Naive B cell (primary cell): ENCODE measurements at regions not wholly inside any gene's neighbourhood (a gene's known extent, or its start where the extent isn't known, plus 50 kb on each side); places are given as distances from the start of the nearest gene placed in this dataset.

Experiments
- ATAC-seq, 2 donors: fragments of 150-1000 bp; cut with Tn5 transposase; 2 replicates each; pipeline ENCODE4 v1.10.0; 2021; ENCODE audit warnings: low read depth in 2 of 2, mild to moderate bottlenecking in 2 of 2, moderate library complexity in 2 of 2
- DNase-seq: peaks from one replicate; pipeline ENCODE4 v3.0.0; 2022
- H3K27ac Mint-ChIP-seq, 6 donors: one replicate each; pipeline ENCODE4 v1.8.0; 2020 to 2022; ENCODE audit warnings: mild to moderate bottlenecking in 6 of 6, mixed read lengths in 6 of 6, moderate library complexity in 5 of 6, inconsistent platforms in 2 of 6
- H3K27me3 Mint-ChIP-seq, 3 donors: one replicate each; pipeline ENCODE4 v1.8.0; 2021 to 2022; ENCODE audit warnings: mixed read lengths in 3 of 3, mild to moderate bottlenecking in 1 of 3
- H3K36me3 Mint-ChIP-seq, 2 donors: one replicate each; pipeline ENCODE4 v1.8.0; 2020 to 2022; ENCODE audit warnings: mixed read lengths in 2 of 2, inconsistent platforms in 1 of 2, mild to moderate bottlenecking in 1 of 2
- H3K4me1 Mint-ChIP-seq, 3 donors: one replicate each; pipeline ENCODE4 v1.8.0; 2020 to 2022; ENCODE audit warnings: mixed read lengths in 3 of 3, inconsistent platforms in 1 of 3, mild to moderate bottlenecking in 1 of 3, moderate library complexity in 1 of 3
- H3K4me3 Mint-ChIP-seq, 8 donors: one replicate each; pipeline ENCODE4 v1.8.0; 2020 to 2022; ENCODE audit warnings: mild to moderate bottlenecking in 8 of 8, mixed read lengths in 8 of 8, moderate library complexity in 8 of 8, inconsistent platforms in 2 of 8
- H3K9me3 Mint-ChIP-seq, 7 donors: one replicate each; pipeline ENCODE4 v1.8.0; 2020 to 2022; ENCODE audit warnings: mixed read lengths in 7 of 7, mild to moderate bottlenecking in 5 of 7, inconsistent platforms in 2 of 7, moderate library complexity in 1 of 7

- H3K27ac Mint-ChIP-seq: no peak overlapping the region
- H3K9me3 Mint-ChIP-seq: peaks cover 0 to 9% (median 0%) of the 10 kb centered on the region in 7 donors
- no peaks in the 10 kb centered on the region for H3K36me3 Mint-ChIP-seq
- no peak overlapping the region for H3K4me3 Mint-ChIP-seq
- no peaks in the 10 kb centered on the region for H3K4me1 Mint-ChIP-seq
- DNase-seq (no peak), ATAC-seq (no peak)
- H3K27me3 Mint-ChIP-seq: no peaks in the 10 kb centered on the region
Measured at GRCh38 chr18:4831127-4831526, 365.9 kb downstream of the AKAIN1 start.

- no peaks in the 10 kb centered on the region for H3K4me1 Mint-ChIP-seq
Measured at GRCh38 chr18:4823091-4823490, 368.0 kb upstream of the DLGAP1 start.

GRCh38 chr18:4821801-4822200, 366.7 kb upstream of the DLGAP1 start:
- H3K4me3 Mint-ChIP-seq: no peak overlapping the region
- DNase-seq (no peak), ATAC-seq (no peak)
- peaks cover 3 to 18% (median 9%) of the 10 kb centered on the region in 7 donors for H3K9me3 Mint-ChIP-seq
- H3K4me1 Mint-ChIP-seq: no peaks in the 10 kb centered on the region
- no peaks in the 10 kb centered on the region for H3K36me3 Mint-ChIP-seq
- H3K27me3 Mint-ChIP-seq: no peaks in the 10 kb centered on the region
- H3K27ac Mint-ChIP-seq: no peak overlapping the region

More at GRCh38 chr18:4823091-4823490, 368.0 kb upstream of the DLGAP1 start:
- Mint-ChIP-seq H3K27me3 (no peaks in the 10 kb centered on the region), H3K36me3 (no peaks in the 10 kb centered on the region), H3K27ac (no peak overlapping the region), H3K9me3 (peaks cover 2 to 15% (median 10%) of the 10 kb centered on the region in 7 donors), H3K4me3 (no peak overlapping the region)
- no peak for DNase-seq
- ATAC-seq: no peak

DNA sequence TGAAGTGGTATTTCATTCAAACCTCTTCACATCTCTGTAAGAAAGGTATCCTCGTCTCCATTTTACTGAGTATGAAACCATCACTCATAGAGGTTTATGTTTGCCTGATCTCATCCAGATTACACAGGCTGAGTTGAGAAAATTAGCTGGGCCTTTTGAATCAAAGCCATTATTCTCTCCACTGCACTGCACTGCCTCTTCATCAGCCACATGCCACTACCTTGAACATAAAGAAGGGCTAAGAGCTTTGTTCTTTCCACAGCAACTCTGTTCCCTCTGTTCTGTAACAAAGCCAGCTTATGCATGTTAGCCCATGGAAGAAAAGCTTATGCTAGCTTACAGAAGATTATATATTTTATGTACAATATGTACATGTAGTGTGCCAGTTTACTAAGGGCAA, 362.6 kb upstream of the DLGAP1 start:
- Mint-ChIP-seq H3K36me3 (no peaks in the 10 kb centered on the region), H3K4me3 (no peak overlapping the region), H3K9me3 (peaks cover 0 to 22% (median 5%) of the 10 kb centered on the region in 7 donors), H3K27ac (no peak overlapping the region), H3K27me3 (no peaks in the 10 kb centered on the region), H3K4me1 (no peaks in the 10 kb centered on the region)
- DNase-seq (no peak), ATAC-seq (no peak)

DNA sequence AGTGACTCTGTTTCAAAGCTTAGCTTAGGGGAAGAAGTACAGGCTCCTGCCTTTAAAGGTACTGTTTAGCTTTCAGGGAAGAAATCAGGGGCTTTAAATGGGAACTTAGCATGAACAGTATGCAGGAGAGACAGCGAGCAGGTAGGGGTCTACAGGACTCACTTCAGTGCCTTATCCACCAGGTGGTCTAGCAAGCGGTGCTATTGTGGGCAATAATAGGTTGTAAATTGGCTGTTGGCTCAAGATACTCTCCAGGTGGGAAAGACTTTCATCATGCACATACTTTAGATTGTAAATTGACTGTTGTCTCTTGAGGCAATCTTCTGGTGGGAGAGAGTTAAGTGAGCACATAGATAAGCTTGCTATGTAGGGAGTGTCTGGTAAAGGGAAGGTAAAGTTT, 358.6 kb upstream of the DLGAP1 start:
- no peak overlapping the region for H3K4me3 Mint-ChIP-seq
- DNase-seq: no peak
- H3K27me3 Mint-ChIP-seq: no peaks in the 10 kb centered on the region
- H3K36me3 Mint-ChIP-seq: no peaks in the 10 kb centered on the region
- H3K27ac Mint-ChIP-seq: no peak overlapping the region
- ATAC-seq: no peak
- H3K4me1 Mint-ChIP-seq: no peaks in the 10 kb centered on the region
- H3K9me3 Mint-ChIP-seq: peaks cover 0 to 15% (median 8%) of the 10 kb centered on the region in 7 donors

- ATAC-seq: no peak
- Mint-ChIP-seq H3K27ac (no peak overlapping the region), H3K27me3 (no peaks in the 10 kb centered on the region), H3K4me3 (no peak overlapping the region), H3K4me1 (no peaks in the 10 kb centered on the region), H3K36me3 (no peaks in the 10 kb centered on the region), H3K9me3 (peaks cover 0 to 11% (median 9%) of the 10 kb centered on the region in 7 donors)
- no peak for DNase-seq
Measured at GRCh38 chr18:4808891-4809290, 353.8 kb upstream of the DLGAP1 start.

DNA sequence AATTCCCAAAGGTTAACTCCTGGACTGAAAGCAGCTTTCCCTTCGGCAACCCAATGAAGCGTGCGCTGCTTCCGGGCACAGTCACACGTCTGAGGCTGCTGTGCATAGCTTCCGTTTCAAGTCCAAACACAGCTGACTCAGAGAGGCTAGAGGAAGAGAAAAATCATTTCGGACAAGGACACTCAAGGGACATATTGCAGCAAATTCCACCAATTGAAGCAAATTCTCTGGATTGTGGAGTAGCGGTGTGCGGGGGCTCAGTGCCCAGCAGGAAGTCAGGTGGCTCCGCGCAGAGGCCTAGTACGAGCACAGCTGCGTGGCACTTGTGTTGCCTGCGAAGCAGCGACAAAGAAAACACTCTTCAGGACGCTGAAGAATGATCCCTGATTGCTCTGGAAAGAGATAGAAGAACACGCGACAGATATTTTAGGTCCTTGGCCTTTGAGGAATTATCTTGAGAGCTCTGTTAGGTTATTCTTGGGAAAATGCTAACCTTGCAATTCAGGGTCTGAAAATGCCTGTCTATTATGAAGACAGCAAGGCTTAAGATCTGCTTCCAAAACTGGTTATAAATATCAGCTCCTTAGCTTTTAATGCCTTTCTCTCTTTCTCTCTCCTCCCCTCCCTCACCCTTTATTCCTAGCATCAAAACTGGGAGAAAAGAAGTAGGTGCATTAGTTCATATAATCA, 352.6 kb upstream of the DLGAP1 start:
- H3K9me3 Mint-ChIP-seq: peaks cover 0 to 20% (median 8%) of the 10 kb centered on the region in 7 donors
- no peak overlapping the region for H3K4me3 Mint-ChIP-seq
- no peaks in the 10 kb centered on the region for H3K36me3 Mint-ChIP-seq
- H3K4me1 Mint-ChIP-seq: no peaks in the 10 kb centered on the region
- no peak for ATAC-seq
- H3K27ac Mint-ChIP-seq: no peak overlapping the region
- DNase-seq: no peak
- H3K27me3 Mint-ChIP-seq: no peaks in the 10 kb centered on the region

DNA sequence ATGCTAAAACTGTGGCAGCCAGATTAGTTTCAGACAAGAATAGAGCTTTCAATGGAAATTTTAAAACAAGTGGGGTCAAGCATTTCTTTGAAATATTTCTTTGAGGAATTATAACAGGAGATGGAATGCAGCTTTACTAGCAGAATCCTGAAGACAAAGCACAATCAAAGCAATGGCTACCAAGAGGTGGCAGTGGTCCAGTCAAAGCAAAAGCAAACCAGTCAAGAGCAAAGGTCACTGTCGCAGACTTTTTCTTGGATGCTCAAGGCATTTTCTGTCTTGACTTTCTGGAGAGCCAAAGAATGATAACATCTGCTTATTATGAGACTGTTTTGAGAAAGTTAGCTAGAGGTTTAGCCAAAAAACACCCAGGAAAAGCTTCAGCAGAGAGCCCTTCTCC, 351.2 kb upstream of the DLGAP1 start:
- H3K4me1 Mint-ChIP-seq: no peaks in the 10 kb centered on the region
- H3K4me3 Mint-ChIP-seq: no peak overlapping the region
- ATAC-seq: no peak
- no peak overlapping the region for H3K27ac Mint-ChIP-seq
- H3K36me3 Mint-ChIP-seq: no peaks in the 10 kb centered on the region
- peaks cover 0 to 20% (median 8%) of the 10 kb centered on the region in 7 donors for H3K9me3 Mint-ChIP-seq
- no peaks in the 10 kb centered on the region for H3K27me3 Mint-ChIP-seq
- DNase-seq: no peak

DNA sequence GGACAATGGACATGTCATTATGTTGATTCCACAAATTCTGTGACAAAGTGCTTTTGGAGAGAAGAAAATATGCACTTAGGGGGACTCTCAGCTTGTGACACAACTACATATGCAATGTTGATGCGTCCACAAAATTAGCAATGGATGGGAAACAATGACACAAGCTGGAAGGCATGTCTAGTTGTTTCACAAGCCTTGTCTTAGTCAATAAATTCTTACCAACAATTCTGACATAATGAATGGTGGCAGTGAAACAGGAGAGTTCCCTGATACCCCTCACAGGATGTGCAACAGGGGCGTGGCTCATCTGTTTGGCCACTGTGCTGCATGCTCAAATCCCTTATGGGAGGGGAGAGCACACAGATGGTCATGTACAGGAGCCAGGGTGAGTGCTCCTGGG, 347.2 kb upstream of the DLGAP1 start:
- Mint-ChIP-seq H3K4me3 (no peak overlapping the region), H3K9me3 (peaks cover 2 to 27% (median 8%) of the 10 kb centered on the region in 7 donors), H3K36me3 (no peaks in the 10 kb centered on the region), H3K4me1 (no peaks in the 10 kb centered on the region), H3K27ac (no peak overlapping the region), H3K27me3 (no peaks in the 10 kb centered on the region)
- DNase-seq (no peak), ATAC-seq (no peak)

DNA sequence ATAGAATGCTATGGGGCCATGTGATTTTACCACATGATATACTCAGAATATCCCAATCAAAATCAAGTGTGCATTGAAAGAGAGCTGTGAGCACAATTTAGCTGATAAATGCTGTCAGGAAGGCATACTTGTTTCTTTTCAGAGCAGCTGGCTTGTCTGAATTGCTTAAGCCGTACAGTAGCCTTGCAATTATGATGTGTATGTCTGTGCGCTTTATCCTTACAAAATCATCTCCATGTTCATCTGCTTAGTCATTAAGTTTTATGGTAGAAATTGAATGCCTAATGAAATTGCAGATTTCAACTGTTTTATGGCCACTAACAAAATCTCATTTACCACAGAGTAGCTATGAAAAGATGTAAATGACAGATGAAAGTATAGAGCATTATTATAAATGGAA, 346.0 kb upstream of the DLGAP1 start:
- H3K36me3 Mint-ChIP-seq: no peaks in the 10 kb centered on the region
- DNase-seq: no peak
- no peak for ATAC-seq
- H3K27ac Mint-ChIP-seq: no peak overlapping the region
- H3K27me3 Mint-ChIP-seq: no peaks in the 10 kb centered on the region
- H3K4me3 Mint-ChIP-seq: no peak overlapping the region
- peaks cover 2 to 23% (median 8%) of the 10 kb centered on the region in 7 donors for H3K9me3 Mint-ChIP-seq
- no peaks in the 10 kb centered on the region for H3K4me1 Mint-ChIP-seq

DNA sequence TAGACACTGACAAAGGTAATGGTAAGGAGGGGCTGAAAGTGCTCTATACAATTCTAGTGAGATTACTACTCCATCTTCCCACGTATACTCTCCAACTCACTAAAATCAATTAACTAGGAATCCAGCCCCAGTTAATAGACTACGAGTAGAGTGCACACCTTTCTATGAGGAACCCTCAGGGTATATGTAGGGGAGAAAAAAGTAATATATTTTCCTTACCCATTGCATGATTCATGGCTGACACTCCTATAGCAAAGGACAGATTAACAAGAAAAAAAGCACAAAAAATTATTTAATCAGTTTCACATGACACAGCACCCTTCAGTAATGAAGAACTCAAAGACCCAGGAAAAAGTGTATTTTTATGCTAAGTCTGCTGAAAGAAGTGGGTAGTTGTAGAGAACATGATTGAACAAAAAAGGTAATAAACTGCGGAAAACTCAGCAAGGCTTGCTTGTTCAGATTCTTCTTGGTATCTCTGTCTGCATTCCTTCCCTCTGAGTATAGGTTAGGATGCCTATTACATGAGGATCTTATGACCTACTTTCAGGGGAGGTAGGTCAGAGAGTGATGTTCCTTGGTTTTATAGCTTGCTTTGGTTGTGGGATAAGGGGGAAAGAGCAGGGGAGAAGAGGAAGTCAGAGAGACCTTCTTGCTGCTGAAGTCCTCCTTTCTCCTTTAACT, 342.0 kb upstream of the DLGAP1 start:
- H3K4me3 Mint-ChIP-seq: no peak overlapping the region
- peak overlapping the region in 1 of 6 donors; percentile 36 for H3K27ac Mint-ChIP-seq
- H3K4me1 Mint-ChIP-seq: no peaks in the 10 kb centered on the region
- peaks cover 3 to 24% (median 13%) of the 10 kb centered on the region in 7 donors for H3K9me3 Mint-ChIP-seq
- no peaks in the 10 kb centered on the region for H3K36me3 Mint-ChIP-seq
- ATAC-seq: no peak
- H3K27me3 Mint-ChIP-seq: no peaks in the 10 kb centered on the region
- no peak for DNase-seq

DNA sequence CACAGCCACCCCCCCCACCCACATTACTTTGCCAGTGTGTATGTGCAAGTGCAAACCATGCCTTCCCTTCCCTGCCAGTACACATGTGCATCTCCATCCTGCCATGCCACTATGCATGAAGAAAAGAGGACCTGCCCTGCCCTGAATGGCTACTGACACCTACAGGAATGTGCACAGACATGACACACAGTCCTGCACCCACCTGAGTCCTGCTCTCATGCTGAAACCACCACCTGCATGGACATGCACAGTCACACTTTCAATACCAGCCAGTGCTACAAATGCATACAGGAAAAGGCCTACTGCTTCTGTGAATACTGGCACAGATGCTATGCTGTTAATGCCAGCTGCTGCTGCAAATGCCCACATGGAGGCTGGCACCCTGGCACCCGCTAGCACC, 334.4 kb upstream of the DLGAP1 start:
- no peak for ATAC-seq
- no peak for DNase-seq
- Mint-ChIP-seq H3K27me3 (no peaks in the 10 kb centered on the region), H3K4me1 (no peaks in the 10 kb centered on the region), H3K36me3 (no peaks in the 10 kb centered on the region), H3K4me3 (no peak overlapping the region), H3K9me3 (peaks cover 1 to 22% (median 7%) of the 10 kb centered on the region in 7 donors), H3K27ac (no peak overlapping the region)

- H3K36me3 Mint-ChIP-seq: no peaks in the 10 kb centered on the region
- no peak for ATAC-seq
- DNase-seq: no peak
- H3K9me3 Mint-ChIP-seq: peaks cover 0 to 11% (median 6%) of the 10 kb centered on the region in 7 donors
- no peaks in the 10 kb centered on the region for H3K27me3 Mint-ChIP-seq
- no peak overlapping the region for H3K4me3 Mint-ChIP-seq
- H3K27ac Mint-ChIP-seq: no peak overlapping the region
- no peaks in the 10 kb centered on the region for H3K4me1 Mint-ChIP-seq
Measured at GRCh38 chr18:4781873-4782272, 326.8 kb upstream of the DLGAP1 start.

GRCh38 chr18:4765401-4765800, 310.3 kb upstream of the DLGAP1 start:
- DNase-seq (no peak), ATAC-seq (no peak)
- Mint-ChIP-seq H3K36me3 (no peaks in the 10 kb centered on the region), H3K4me1 (no peaks in the 10 kb centered on the region), H3K27me3 (no peaks in the 10 kb centered on the region), H3K27ac (no peak overlapping the region), H3K4me3 (no peak overlapping the region), H3K9me3 (peaks cover 2 to 19% (median 8%) of the 10 kb centered on the region in 7 donors)
